Mesothelial cell of epicardium (in vitro differentiated cells): ENCODE measurements at regions not wholly inside any gene's neighbourhood (a gene's known extent, or its start where the extent isn't known, plus 50 kb on each side); places are given as distances from the start of the nearest gene placed in this dataset.

Experiments used
- DNase-seq, 2 experiments: peaks; one replicate each; pipeline ENCODE4 v3.0.0; 2021; ENCODE audit warnings: low spot score in 2 of 2; ENCODE audit not compliant: unreplicated experiment in 2 of 2
- H3K27ac Mint-ChIP-seq: 2 replicates; pipeline ENCODE4 v1.8.0; 2021; ENCODE audit warnings: mixed read lengths
- H3K27me3 Mint-ChIP-seq: 2 replicates; pipeline ENCODE4 v1.8.0; 2021; ENCODE audit warnings: low read depth, mixed read lengths
- H3K36me3 Mint-ChIP-seq: 2 replicates; pipeline ENCODE4 v1.8.0; 2021; ENCODE audit warnings: mixed read lengths
- H3K4me1 Mint-ChIP-seq: 2 replicates; pipeline ENCODE4 v1.8.0; 2021; ENCODE audit warnings: mixed read lengths
- H3K4me3 Mint-ChIP-seq: 2 replicates; pipeline ENCODE4 v1.8.0; 2021; ENCODE audit warnings: mild to moderate bottlenecking, moderate library complexity, mixed read lengths
- H3K9me3 Mint-ChIP-seq: 2 replicates; pipeline ENCODE4 v1.8.0; 2021; ENCODE audit warnings: mixed read lengths
- CTCF ChIP-seq: fragments of 200-600 bp; sonication (generic); IDR thresholded peaks from one replicate; pipeline ENCODE4 v1.5.0; 2021; ENCODE audit warnings: antibody characterized with exemption; ENCODE audit not compliant: unreplicated experiment

- Mint-ChIP-seq H3K27me3 (no peaks in the 10 kb centered on the region), H3K27ac (no peak overlapping the region), H3K9me3 (no peaks in the 10 kb centered on the region), H3K4me3 (no peak overlapping the region), H3K36me3 (no peaks in the 10 kb centered on the region), H3K4me1 (peaks cover 41% of the 10 kb centered on the region)
- TF ChIP-seq CTCF, result no peak
- DNase-seq, result no peak
These were observed 221.5 kb downstream of the PCDH7 start for GRCh38 chr4:30941641-30942040.

- H3K9me3 Mint-ChIP-seq, result no peaks in the 10 kb centered on the region
- H3K27me3 Mint-ChIP-seq, result no peaks in the 10 kb centered on the region
- peak overlapping the region; percentile 24 for H3K27ac Mint-ChIP-seq
- H3K4me1 Mint-ChIP-seq, result peaks cover 35% of the 10 kb centered on the region
- no peaks in the 10 kb centered on the region for H3K36me3 Mint-ChIP-seq
- no peak overlapping the region for H3K4me3 Mint-ChIP-seq
- TF ChIP-seq CTCF, result no peak
- DNase-seq, result no peak
These were observed 223.2 kb downstream of the PCDH7 start for GRCh38 chr4:30943356-30943755.

- Mint-ChIP-seq H3K4me3 (no peak overlapping the region), H3K9me3 (no peaks in the 10 kb centered on the region), H3K27me3 (no peaks in the 10 kb centered on the region), H3K4me1 (peaks cover 27% of the 10 kb centered on the region), H3K36me3 (no peaks in the 10 kb centered on the region), H3K27ac (peak overlapping the region; percentile 66)
- no peak for DNase-seq
- no peak for TF ChIP-seq CTCF
These were observed 225.4 kb downstream of the PCDH7 start for GRCh38 chr4:30945586-30945985.

- no peaks in the 10 kb centered on the region for H3K9me3 Mint-ChIP-seq
- H3K36me3 Mint-ChIP-seq, result no peaks in the 10 kb centered on the region
- peak overlapping the region; percentile 36 for H3K27ac Mint-ChIP-seq
- no peak overlapping the region for H3K4me3 Mint-ChIP-seq
- H3K27me3 Mint-ChIP-seq, result no peaks in the 10 kb centered on the region
- H3K4me1 Mint-ChIP-seq, result peaks cover 34% of the 10 kb centered on the region
- TF ChIP-seq CTCF, result no peak
- no peak for DNase-seq
These were observed 226.1 kb downstream of the PCDH7 start for GRCh38 chr4:30946288-30946687.

GRCh38 chr4:30948653-30949052, 228.5 kb downstream of the PCDH7 start:
- H3K36me3 Mint-ChIP-seq, result no peaks in the 10 kb centered on the region
- DNase-seq, result no peak
- no peaks in the 10 kb centered on the region for H3K27me3 Mint-ChIP-seq
- no peak overlapping the region for H3K4me3 Mint-ChIP-seq
- H3K9me3 Mint-ChIP-seq, result no peaks in the 10 kb centered on the region
- H3K4me1 Mint-ChIP-seq, result peaks cover 45% of the 10 kb centered on the region
- H3K27ac Mint-ChIP-seq, result no peak overlapping the region
- no peak for TF ChIP-seq CTCF

GRCh38 chr4:30950737-30951136, 230.6 kb downstream of the PCDH7 start:
- Mint-ChIP-seq H3K36me3 (no peaks in the 10 kb centered on the region), H3K4me3 (no peak overlapping the region), H3K27me3 (no peaks in the 10 kb centered on the region), H3K27ac (peak overlapping the region; percentile 44), H3K4me1 (peaks cover 45% of the 10 kb centered on the region), H3K9me3 (no peaks in the 10 kb centered on the region)
- no peak for TF ChIP-seq CTCF
- DNase-seq, result no peak
